HG02981 (cell line): ENCODE measurements at regions not wholly inside any gene's neighbourhood (a gene's known extent, or its start where the extent isn't known, plus 50 kb on each side); places are given as distances from the start of the nearest gene placed in this dataset.

Experiments used
- ATAC-seq: cut with Tn5 transposase; IDR thresholded peaks from one replicate; pipeline ENCODE4 v1.9.1; 2021; ENCODE audit warnings: mild to moderate bottlenecking, moderate library complexity; ENCODE audit not compliant: unreplicated experiment

- ATAC-seq: no peak
Observed at GRCh38 chr13:64985075-64985474, 2245.1 kb downstream of the PCDH9 start.

- ATAC-seq: no peak
Observed at GRCh38 chr13:64962404-64962803, 2267.7 kb downstream of the PCDH9 start.

GRCh38 chr13:64959276-64959675 lies 2270.9 kb downstream of the PCDH9 start:
- ATAC-seq: no peak

- no peak for ATAC-seq
Observed at GRCh38 chr13:64958106-64958505, 2272.0 kb downstream of the PCDH9 start.

GRCh38 chr13:64938660-64939059 lies 2291.5 kb downstream of the PCDH9 start:
- ATAC-seq: no peak

- ATAC-seq: no peak
Observed at GRCh38 chr13:64937302-64937701, 2292.8 kb downstream of the PCDH9 start.

GRCh38 chr13:64936879-64937278 lies 2293.3 kb downstream of the PCDH9 start:
- ATAC-seq: no peak

- ATAC-seq: no peak
Observed at GRCh38 chr13:64935441-64935840, 2294.7 kb downstream of the PCDH9 start.

GRCh38 chr13:64934569-64935362 lies 2295.4 kb downstream of the PCDH9 start:
- no peak for ATAC-seq

- ATAC-seq: peak; percentile 38
Observed at GRCh38 chr13:64930636-64931035, 2299.5 kb downstream of the PCDH9 start.

GRCh38 chr13:64928696-64929499 lies 2301.2 kb downstream of the PCDH9 start:
- peak; percentile 76 for ATAC-seq

GRCh38 chr13:64925727-64926126 lies 2304.4 kb downstream of the PCDH9 start:
- no peak for ATAC-seq

- no peak for ATAC-seq
Observed at GRCh38 chr13:64925284-64925683, 2304.9 kb downstream of the PCDH9 start.

- ATAC-seq: no peak
Observed at GRCh38 chr13:64924401-64924800, 2305.7 kb downstream of the PCDH9 start.

- no peak for ATAC-seq
Observed at GRCh38 chr13:64917566-64917965, 2312.6 kb downstream of the PCDH9 start.

GRCh38 chr13:64912141-64912540 lies 2318.0 kb downstream of the PCDH9 start:
- ATAC-seq: no peak

- no peak for ATAC-seq
Observed at GRCh38 chr13:64910096-64910495, 2320.0 kb downstream of the PCDH9 start.

GRCh38 chr13:64909184-64909583 lies 2321.0 kb downstream of the PCDH9 start:
- no peak for ATAC-seq

- ATAC-seq: no peak
Observed at GRCh38 chr13:64900039-64900438, 2330.1 kb downstream of the PCDH9 start.

GRCh38 chr13:64884976-64885375 lies 2345.2 kb downstream of the PCDH9 start:
- no peak for ATAC-seq

GRCh38 chr13:64877176-64877575 lies 2353.0 kb downstream of the PCDH9 start:
- ATAC-seq: no peak

GRCh38 chr13:64871742-64872141 lies 2358.4 kb downstream of the PCDH9 start:
- ATAC-seq: no peak
